ENCODE measurements at regions not wholly inside any gene's neighbourhood (a gene's known extent, or its start where the extent isn't known, plus 50 kb on each side); places are given as distances from the start of the nearest gene placed in this dataset.

DNA sequence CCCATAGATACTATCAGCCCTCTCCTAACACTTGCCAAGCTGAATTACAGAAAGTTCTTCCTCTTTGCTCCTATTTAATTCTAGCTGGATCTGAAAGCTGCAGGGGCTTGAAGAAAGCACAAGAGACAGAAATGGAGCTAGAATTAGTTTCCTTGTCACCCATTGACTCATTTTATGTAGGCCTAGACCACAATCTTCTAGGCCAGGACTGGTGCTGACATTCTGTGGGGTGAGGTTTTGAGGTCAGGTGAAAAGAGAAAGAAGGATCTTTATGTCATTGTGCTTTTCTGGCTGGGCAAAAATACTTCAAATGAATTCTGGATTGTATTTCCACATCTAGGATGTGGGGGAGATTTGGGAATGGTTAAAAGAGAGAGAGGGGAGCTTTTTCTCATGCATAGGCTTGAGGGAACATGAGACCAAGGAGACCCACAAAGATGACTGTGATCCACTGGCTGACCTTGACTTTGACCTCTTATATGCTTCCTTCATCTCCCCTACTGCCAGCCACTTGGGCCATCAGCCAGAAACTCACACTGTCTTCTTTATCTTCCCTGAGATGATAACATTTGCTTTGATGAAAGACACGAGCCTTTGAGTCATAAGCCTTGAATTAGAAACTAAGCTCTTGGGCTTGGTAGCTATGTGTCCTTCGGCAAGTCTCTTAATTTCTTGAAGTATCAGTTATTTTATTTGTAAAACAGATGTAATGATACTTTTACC lies 274.9 kb upstream of the CADM1 start:
- DNase-seq: no peak

GRCh38 chr11:115776916-115777315 lies 272.7 kb upstream of the CADM1 start:
- no peak for DNase-seq

DNA sequence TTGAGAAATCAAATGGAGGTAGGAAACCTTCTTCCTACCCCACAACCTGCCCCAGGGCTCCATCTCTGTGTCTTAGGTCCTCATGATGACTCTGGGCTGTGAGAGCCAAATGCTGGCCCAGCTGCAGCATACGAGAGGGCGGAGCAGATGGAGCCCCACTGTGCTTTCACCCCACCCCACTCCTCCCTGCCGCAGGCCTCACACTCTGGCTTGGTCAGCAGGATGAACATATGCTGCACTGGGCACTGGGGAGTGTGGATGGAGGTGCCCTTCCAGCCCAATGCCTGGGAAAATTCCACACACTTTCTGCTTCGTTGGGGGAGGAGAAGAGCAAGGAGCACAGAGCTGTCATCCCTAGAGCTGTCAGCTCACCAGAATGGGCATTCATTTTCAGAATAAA lies 271.6 kb upstream of the CADM1 start:
- DNase-seq: no peak

GRCh38 chr11:115774756-115775155 lies 270.5 kb upstream of the CADM1 start:
- DNase-seq: no peak

GRCh38 chr11:115769891-115770290 lies 265.7 kb upstream of the CADM1 start:
- no peak for DNase-seq

DNA sequence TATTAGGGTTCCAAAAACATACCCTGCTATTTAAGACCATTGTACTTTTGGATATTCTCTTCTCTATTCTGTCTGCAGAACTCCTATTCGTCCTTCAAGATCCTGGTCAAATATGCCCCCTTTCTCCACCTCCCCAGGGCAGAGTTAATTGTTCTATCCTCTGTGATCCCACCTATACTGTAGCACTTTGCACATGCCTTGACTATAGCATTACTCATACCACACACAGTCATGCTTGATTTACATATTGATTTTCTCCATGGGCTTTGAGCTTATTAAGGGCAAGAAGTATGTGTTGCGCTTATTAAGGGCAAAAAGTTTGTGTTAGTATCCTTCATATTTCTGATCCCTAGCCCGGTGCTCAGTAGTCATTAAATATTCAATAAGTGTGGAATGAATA lies 263.7 kb upstream of the CADM1 start:
- DNase-seq: no peak

GRCh38 chr11:115767047-115767802 lies 263.0 kb upstream of the CADM1 start:
- DNase-seq: no peak

- no peak for DNase-seq
These were observed 262.3 kb upstream of the CADM1 start for GRCh38 chr11:115766561-115766960.

GRCh38 chr11:115765803-115766239 lies 261.6 kb upstream of the CADM1 start:
- peak; percentile 33 for DNase-seq

DNA sequence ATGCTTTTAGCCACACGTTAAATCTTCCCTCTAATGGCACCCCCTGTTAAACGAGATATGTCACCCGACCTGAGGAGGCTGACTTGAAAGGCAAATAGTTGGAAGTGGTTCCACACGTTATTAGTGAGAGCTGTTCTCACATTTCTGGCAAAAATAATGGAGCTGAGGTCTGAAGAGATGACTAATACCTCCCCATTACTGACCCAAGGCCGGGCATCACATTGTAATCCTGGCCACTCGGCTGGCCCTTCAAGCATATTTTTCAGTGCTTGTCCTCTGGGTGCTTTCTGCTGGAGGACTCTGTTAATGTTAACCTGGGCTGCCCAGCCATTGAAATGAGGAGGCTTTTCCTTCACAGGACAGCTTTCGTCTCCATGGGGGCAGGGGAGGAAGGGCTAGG lies 260.0 kb upstream of the CADM1 start:
- DNase-seq: no peak

GRCh38 chr11:115761817-115762216 lies 257.6 kb upstream of the CADM1 start:
- no peak for DNase-seq

DNA sequence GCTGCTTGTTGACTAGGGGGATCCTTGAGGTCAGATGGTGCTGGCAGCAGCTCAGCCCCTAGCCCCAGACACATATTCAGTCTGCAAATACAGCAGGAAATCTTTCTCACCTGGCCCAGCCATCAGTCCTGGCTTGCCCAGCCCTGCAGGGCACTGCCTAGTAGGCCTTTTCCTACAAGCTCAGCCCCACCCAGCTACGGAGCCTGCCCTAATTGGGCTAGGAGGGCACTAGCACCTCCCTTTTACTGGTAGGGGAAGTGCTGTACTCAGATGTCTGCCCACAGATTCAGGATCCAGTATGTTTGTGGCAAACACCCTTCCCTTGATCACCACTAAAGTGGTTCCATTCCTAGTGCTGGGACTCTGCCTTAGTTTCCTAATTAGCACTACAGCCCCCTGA lies 257.1 kb upstream of the CADM1 start:
- DNase-seq: no peak

GRCh38 chr11:115760461-115761320 lies 256.5 kb upstream of the CADM1 start:
- DNase-seq: no peak

- peak; percentile 68 for DNase-seq
These were observed 255.6 kb upstream of the CADM1 start for GRCh38 chr11:115759622-115760460.

GRCh38 chr11:115758011-115758410 lies 253.8 kb upstream of the CADM1 start:
- no peak for DNase-seq

DNA sequence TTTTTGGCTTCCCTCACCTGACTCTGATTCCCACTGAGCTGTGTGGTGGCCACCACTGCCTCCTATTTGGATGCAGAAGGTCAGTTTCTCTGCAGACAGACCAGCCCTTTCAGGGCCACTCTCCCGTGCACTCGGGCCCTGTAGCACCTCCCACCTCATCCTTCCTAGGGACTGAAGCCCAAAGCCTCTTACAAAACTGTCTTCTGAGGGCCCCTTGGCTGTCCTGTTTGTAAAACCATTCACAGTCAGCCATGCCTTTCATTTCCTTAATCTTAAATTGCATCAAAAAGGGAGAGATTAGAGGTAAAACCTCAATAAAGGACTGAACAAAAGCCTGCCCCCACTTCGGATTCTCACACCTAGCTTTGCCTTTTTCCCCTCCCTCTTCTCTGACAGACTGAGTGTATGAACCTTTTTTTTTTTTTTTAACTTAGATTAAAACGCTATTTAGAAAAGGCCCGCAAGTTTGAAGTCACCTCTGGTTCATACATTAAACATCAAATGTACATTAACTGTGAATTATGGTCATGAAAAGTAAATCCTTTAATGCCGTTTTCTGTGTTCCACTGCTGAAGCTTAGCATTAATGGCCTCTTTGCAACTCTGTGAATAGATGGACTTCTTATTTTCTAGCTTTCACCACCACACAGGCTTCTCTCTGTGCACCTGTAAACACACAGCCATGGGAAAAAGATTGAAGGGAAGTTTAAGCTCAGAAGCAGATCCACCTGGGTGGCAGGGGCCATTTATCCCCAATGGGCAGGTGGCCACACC lies 247.2 kb upstream of the CADM1 start:
- no peak for DNase-seq

DNA sequence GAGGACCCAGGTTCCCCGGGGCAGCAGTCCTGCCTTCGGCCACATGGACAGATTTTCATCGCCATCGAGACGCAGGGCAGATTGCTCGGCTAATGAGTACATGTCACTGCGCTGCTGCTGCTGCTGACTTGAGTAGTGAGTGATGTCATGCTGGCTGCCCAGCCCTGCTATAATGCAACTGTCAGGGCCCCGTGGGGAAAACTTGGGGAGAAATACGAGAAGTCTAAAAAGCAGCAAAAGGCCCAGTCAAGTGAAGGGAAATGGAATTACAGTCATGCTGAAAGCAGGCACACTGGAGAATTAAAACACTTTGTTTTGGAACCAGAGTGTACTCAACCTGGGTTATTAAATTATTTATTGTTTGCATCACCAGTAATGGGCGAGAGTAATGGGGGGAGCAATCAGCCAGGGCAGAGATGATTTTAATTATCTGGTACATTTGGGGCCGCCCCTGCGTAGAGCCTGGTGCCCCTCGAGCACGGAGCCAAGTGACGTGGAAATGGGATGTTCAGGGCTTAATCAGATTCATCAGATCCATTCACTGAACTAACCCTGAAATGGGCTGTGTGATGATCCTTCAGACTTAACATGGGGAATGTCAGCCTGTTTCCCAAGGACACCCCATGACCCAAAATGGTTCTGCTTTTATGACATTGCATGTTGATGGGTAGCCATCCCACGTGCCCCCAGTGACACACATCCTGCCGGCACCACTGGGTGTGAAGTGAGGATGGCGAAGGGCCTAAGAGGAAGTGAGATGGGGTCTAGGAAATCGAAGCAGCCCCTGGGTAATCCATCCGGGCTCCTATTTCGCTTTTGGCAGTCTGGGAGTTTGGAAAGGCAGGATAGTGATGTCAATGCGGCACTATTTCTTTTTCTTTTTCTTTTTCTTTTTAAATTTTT lies 241.6 kb upstream of the CADM1 start:
- DNase-seq: no peak

GRCh38 chr11:115745066-115745465 lies 240.9 kb upstream of the CADM1 start:
- DNase-seq: no peak

DNA sequence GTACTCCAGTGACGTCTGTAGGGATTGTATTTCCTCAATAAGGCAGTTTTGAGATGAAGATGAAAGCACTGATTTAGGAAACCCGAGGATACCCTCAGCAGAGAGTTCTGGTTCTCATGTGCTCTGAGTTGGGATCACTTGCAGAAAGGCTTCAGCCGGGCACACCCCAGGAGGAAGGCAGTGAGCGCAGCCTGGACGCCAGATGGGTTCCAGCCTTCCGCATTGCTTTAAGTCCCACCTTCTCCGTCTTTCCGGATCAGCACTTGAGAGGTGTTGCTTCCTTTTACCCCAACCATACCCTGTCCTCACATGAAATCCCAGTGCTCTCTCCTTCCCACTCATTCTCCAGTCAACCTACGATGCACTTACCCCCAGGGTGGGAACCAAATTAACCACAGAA lies 239.5 kb upstream of the CADM1 start:
- no peak for DNase-seq

GRCh38 chr11:115741376-115742107 lies 237.3 kb upstream of the CADM1 start:
- DNase-seq: no peak
